Fibroblast of lung (primary cell): ENCODE measurements at regions not wholly inside any gene's neighbourhood (a gene's known extent, or its start where the extent isn't known, plus 50 kb on each side); places are given as distances from the start of the nearest gene placed in this dataset.

Experiments used
- EZH2 ChIP-seq: IDR thresholded peaks from 2 replicates; pipeline ENCODE4 v1.5.1; 2012; ENCODE audit warnings: low read length, control low read depth, mild to moderate bottlenecking; ENCODE audit errors: missing control alignments
- TF ChIP-seq, protein P1 (sequence below), 2 donors: IDR thresholded peaks in 1 of 2; conservative IDR thresholded peaks in 1 of 2; 1 replicate in 1 of 2; 2 replicates in 1 of 2; pipeline ENCODE4 v1.5.1; 2011 to 2012; ENCODE audit warnings: low read length in 2 of 2, control low read depth in 1 of 2, inconsistent platforms in 1 of 2, low read depth in 1 of 2, mild to moderate bottlenecking in 1 of 2

DNA sequence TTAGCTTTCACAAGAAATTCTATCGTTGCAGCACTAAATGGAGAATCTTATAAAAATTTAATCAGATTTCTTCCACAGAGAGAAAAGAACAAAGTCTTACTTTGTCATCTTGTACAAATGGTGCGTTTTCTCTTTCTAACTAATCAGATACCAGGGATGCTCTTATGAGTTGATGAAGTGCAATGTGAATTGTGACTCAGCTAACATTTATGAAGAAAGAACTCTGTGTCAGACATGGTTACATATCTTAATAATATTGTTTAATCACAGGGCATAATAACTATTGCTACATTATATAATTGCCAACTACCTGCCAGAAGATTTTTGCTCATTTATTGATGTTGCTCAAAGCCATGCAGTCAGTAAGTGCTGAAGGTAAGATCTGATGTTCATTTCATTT is 465.0 kb downstream of the CCDC85A start:
- TF ChIP-seq, protein P1, sequence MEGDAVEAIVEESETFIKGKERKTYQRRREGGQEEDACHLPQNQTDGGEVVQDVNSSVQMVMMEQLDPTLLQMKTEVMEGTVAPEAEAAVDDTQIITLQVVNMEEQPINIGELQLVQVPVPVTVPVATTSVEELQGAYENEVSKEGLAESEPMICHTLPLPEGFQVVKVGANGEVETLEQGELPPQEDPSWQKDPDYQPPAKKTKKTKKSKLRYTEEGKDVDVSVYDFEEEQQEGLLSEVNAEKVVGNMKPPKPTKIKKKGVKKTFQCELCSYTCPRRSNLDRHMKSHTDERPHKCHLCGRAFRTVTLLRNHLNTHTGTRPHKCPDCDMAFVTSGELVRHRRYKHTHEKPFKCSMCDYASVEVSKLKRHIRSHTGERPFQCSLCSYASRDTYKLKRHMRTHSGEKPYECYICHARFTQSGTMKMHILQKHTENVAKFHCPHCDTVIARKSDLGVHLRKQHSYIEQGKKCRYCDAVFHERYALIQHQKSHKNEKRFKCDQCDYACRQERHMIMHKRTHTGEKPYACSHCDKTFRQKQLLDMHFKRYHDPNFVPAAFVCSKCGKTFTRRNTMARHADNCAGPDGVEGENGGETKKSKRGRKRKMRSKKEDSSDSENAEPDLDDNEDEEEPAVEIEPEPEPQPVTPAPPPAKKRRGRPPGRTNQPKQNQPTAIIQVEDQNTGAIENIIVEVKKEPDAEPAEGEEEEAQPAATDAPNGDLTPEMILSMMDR (conservative IDR thresholded peaks at IDR 0.05 in 1 of 2, IDR thresholded peaks at IDR 0.05 in 1 of 2; ENCODE audit: low read depth in 1 of 2, low read length in 2 of 2) = no peak
- no peak for TF ChIP-seq EZH2
